Amniotic epithelial cell (primary cell): ENCODE measurements at regions not wholly inside any gene's neighbourhood (a gene's known extent, or its start where the extent isn't known, plus 50 kb on each side); places are given as distances from the start of the nearest gene placed in this dataset.
A peak's percentile ranks its signal among the peaks of the same experiment; 100 is the strongest.

Experiments
- DNase-seq: peaks from one replicate; pipeline ENCODE4 v3.0.0-alpha.2; 2010; ENCODE audit warnings: low read depth

GRCh38 chr3:102529452-102529851 lies 94.6 kb downstream of the ZPLD1 start:
- DNase-seq, result peak; percentile 71

GRCh38 chr3:102530415-102531181 lies 95.8 kb downstream of the ZPLD1 start:
- DNase-seq, result peak; percentile 93

- peak; percentile 42 for DNase-seq
Measured at GRCh38 chr3:102531686-102532085, 96.9 kb downstream of the ZPLD1 start.

- DNase-seq, result peak; percentile 96
Measured at GRCh38 chr3:102532901-102533300, 98.1 kb downstream of the ZPLD1 start.

- DNase-seq, result no peak
Measured at GRCh38 chr3:102533784-102534183, 99.0 kb downstream of the ZPLD1 start.

- DNase-seq, result peak; percentile 53
Measured at GRCh38 chr3:102536456-102536855, 101.6 kb downstream of the ZPLD1 start.

- DNase-seq, result no peak
Measured at GRCh38 chr3:102537123-102537522, 102.3 kb downstream of the ZPLD1 start.

- no peak for DNase-seq
Measured at GRCh38 chr3:102544741-102545140, 109.9 kb downstream of the ZPLD1 start.

- DNase-seq, result no peak
Measured at GRCh38 chr3:102545276-102545675, 110.5 kb downstream of the ZPLD1 start.

- DNase-seq, result no peak
Measured at GRCh38 chr3:102553876-102554275, 119.1 kb downstream of the ZPLD1 start.

GRCh38 chr3:102570511-102570910 lies 135.7 kb downstream of the ZPLD1 start:
- no peak for DNase-seq

- DNase-seq, result no peak
Measured at GRCh38 chr3:102571006-102571405, 136.2 kb downstream of the ZPLD1 start.

- no peak for DNase-seq
Measured at GRCh38 chr3:102571720-102572384, 137.0 kb downstream of the ZPLD1 start.

- DNase-seq, result no peak
Measured at GRCh38 chr3:102573483-102574028, 138.7 kb downstream of the ZPLD1 start.

GRCh38 chr3:102574355-102574754 lies 139.5 kb downstream of the ZPLD1 start:
- DNase-seq, result no peak

GRCh38 chr3:102576651-102577050 lies 141.8 kb downstream of the ZPLD1 start:
- DNase-seq, result no peak

GRCh38 chr3:102577082-102577789 lies 142.4 kb downstream of the ZPLD1 start:
- no peak for DNase-seq

GRCh38 chr3:102580760-102581159 lies 145.9 kb downstream of the ZPLD1 start:
- DNase-seq, result no peak

- no peak for DNase-seq
Measured at GRCh38 chr3:102586485-102586884, 151.7 kb downstream of the ZPLD1 start.

GRCh38 chr3:102593812-102594602 lies 159.2 kb downstream of the ZPLD1 start:
- no peak for DNase-seq

GRCh38 chr3:102595057-102595456 lies 160.2 kb downstream of the ZPLD1 start:
- no peak for DNase-seq
